GM20000 (cell line): ENCODE measurements at regions not wholly inside any gene's neighbourhood (a gene's known extent, or its start where the extent isn't known, plus 50 kb on each side); places are given as distances from the start of the nearest gene placed in this dataset.

Experiments
- DNase-seq: peaks from one replicate; pipeline ENCODE4 v3.0.0; 2012; ENCODE audit warnings: low spot score
- CTCF ChIP-seq: IDR thresholded peaks from 2 replicates; pipeline ENCODE4 v1.5.1; 2012; ENCODE audit warnings: mild to moderate bottlenecking, control low read depth; ENCODE audit errors: extremely low read depth, missing control alignments

- no peak for TF ChIP-seq CTCF
- DNase-seq = no peak
Observed at GRCh38 chr5:125117566-125117965, 371.1 kb upstream of the ZNF608 start.

GRCh38 chr5:125120012-125120411 lies 373.6 kb upstream of the ZNF608 start:
- DNase-seq = no peak
- TF ChIP-seq CTCF = no peak

GRCh38 chr5:125125031-125125823 lies 378.8 kb upstream of the ZNF608 start:
- no peak for TF ChIP-seq CTCF
- DNase-seq = no peak

DNA sequence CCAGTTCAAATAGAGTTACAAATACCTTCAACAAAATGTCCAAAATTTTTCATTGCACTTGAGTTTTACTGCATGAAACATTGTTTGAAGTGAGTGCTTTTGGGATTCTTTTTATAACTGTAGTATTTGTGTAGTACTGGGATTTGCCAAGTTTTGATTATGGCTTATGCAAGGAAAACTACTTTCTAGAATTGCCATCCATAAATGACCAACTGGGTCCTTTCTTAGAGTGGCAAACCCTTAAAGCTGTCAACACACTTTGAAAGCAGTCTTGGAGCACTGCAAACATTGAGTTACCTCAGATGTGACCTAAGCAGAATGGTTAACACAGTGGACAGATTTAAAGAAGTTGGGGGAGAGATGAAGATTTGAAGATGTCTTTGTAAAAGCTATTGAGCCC lies 379.6 kb upstream of the ZNF608 start:
- TF ChIP-seq CTCF = no peak
- no peak for DNase-seq

DNA sequence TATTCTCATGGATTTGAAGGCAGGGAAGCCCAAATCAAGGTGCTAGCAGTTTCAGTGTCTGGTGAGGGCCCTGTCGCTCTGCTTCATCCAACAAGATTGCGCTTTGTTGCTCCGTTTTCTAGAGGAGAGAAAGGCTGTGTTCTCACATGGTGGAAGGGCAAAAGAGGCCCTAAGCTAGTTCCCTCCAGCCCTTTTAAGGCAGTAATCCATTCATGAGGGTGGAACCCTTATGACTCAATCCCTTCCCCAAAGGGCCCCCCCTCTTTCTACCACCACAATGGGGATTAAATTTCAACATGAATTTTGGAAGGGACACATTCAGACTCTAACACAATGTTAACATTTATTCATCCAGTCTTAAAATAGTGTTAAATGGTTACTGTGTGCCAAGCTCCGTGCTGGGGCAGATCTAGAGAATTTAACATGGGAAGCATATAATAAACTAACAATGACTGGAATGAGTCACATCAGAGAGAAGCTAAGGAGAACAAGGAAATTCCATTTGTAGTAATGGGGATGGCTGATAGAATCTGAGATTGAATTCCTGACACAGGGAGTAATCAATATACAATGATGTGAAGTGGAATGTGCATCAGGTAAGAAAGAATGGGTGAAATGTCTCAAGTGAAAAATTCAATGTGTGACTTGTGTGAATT lies 382.8 kb upstream of the ZNF608 start:
- DNase-seq = no peak
- TF ChIP-seq CTCF = no peak

GRCh38 chr5:125130591-125130990 lies 384.2 kb upstream of the ZNF608 start:
- no peak for TF ChIP-seq CTCF

GRCh38 chr5:125134216-125135081 lies 388.0 kb upstream of the ZNF608 start:
- DNase-seq = no peak
- TF ChIP-seq CTCF = no peak

More at GRCh38 chr5:125130591-125130990, 384.2 kb upstream of the ZNF608 start:
- DNase-seq = no peak
